HG02763 (cell line): ENCODE measurements at regions not wholly inside any gene's neighbourhood (a gene's known extent, or its start where the extent isn't known, plus 50 kb on each side); places are given as distances from the start of the nearest gene placed in this dataset.
"Not testable (repeated sequence)": the region's sequence is repeated elsewhere in the genome, so short reads cannot be mapped to it uniquely, and the experiment has no call there.

Source experiments
- ATAC-seq: cut with Tn5 transposase; IDR thresholded peaks from one replicate; pipeline ENCODE4 v1.9.1; 2021; ENCODE audit warnings: mild to moderate bottlenecking, moderate library complexity; ENCODE audit not compliant: unreplicated experiment

DNA sequence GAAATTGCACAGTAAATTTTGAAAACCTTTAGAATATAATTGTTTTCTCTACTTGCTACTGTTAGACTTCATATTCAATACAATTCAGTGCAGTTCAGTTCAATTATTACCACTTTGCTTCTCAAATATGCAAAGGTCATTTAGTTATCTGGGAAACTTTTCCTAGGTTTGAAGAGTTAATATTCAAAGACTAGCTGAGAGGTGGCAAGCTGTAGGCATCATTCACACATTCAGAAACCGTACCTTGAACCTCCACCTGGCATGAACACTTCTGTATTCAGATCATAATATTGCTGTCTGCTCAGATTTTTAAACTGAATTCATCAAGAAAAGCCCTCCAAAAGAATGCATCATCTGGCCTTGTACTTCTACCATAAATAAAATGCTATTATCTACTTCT lies 162.1 kb upstream of the PCSK5 start:
- no peak for ATAC-seq

DNA sequence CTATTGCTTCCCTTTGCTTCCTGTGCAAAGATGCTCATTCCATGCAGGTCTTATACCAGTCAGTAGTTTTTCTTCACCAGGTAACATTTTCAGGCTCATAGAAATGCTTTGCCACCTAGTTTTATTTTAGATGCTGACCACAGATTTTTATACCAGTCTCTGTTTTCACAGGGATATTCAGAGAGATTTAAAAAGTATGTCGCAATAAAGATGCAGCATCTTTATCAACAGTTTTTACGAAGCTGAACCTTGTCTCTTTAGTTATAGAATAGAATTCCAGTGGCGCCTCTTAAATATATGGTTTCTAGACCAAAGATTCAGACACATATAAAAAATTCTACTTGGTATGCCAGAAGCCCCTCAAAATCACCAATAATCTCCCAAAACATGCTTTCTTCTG lies 155.7 kb upstream of the PCSK5 start:
- no peak for ATAC-seq

DNA sequence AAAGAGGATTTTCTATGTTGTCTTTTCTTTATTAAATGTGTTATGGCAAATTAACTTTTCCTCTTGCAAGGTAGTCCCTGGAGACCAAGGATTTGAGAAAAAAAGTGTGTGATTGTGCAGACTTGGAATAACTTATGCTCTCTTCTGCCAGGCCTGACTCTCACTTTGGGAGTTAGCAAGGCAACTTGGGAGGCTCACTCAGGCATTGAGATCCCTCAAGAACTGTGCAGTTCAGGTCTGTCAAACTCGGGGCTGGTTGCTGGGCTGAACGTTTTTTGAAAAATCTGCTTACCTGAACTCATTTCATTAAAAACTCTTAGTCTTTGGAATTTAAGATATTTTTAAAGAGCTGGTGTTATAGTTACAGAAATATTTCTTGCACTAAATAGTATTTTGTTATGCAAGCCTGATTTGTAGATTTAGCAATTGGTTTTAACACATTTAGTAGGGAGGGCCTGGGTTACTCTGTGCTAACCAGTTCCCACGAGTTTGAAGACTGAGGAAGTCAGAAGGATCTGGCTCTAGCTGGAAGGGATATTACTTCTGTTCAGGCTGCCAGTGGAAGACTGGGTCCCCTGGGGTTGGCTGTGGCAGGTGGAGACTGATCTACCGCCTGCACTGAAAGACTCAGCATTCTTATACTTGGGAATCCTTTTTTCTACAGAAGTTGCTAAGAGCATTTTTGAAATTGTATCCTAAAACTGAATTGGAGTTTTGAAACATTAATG lies 150.4 kb upstream of the PCSK5 start:
- no peak for ATAC-seq

DNA sequence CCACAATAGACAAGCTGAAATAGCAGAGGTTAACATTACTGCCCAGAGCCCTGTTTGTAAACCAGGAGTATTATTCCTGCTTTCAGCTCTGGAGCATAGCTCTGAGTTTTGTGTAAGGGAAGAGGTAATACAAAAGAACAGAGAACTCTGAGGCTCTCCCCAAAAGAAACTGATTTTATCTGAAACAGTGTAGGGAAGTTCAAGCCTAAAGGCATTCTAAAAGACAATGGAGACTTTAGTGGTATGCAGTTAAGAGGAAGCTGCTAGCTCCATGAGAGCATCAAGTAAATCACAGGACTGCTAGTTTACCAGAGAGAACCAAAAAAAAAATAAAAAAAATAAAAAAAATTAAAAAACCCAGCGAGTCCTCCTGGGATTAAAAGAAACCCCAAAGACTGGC lies 146.6 kb upstream of the PCSK5 start:
- ATAC-seq, result no peak

DNA sequence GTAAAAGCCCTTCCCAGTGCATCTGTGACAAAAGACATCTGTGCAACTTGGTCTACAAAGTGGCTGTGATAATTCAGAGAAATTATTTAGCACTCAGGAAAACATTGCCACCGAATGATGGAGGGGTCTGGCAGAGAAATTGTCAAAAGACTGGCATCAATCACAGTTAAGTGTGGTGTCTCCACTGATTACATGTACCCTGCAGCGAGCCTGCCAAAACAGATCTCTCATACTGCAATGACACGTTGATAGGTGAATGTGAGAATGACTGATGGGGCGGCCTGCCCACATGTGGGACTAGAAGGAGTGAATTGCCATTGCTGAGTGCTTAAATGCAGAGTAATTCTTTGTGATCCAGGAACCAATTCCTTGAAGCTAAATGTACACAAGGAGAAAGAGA lies 136.4 kb upstream of the PCSK5 start:
- no peak for ATAC-seq

DNA sequence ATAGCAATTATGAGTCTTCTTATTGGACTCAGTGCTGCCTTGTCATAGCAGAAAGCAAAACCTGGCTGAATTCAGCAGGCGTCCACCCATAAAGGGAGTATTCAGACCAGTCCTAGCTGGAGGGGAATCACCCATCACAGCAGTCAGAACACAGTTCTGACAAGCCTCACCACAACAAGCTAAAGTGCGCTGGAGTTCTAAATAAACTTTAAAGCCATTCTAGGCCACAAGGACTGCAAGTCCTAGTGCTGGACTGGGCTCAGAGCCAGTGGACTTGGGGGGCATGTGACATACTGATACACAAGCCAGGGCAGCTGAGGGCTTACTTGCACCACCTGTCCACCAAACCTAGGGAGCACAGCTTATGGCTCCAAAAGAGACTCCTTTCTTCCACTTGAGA lies 115.3 kb upstream of the PCSK5 start:
- no peak for ATAC-seq

DNA sequence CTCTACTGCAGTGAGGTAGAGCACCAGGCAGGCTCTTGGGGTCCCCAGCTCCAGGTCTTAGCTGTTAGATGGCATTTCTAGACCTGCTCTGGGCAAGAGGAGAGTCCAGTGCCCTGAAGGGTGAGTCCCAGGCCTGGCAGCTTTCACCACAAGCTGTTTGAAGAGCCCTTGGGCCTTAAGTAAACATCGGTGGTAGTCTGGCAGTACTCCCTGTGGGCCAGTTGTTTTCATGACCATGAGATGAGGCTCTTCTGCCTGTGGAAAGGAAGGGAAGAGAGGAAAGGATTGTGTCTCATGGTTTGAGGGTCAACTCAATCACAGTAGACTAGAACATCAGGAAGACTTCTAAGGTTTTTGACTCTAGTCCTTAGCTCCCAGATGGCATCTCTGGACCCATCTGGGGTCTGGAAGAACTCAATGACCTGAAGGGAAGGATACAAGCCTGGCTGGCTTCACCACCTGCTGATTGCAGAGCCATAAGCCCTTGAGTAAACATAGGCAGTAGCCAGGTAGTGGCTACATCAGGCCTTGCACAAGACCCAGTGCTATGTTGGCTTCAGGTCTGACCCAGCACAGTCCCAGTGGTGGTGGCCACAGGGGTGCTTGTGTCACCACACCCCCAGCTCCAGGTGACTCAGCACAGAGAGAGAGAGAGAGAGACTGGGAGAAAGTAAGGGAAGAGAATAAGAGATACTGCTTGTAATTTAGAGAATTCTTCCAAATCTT lies 114.3 kb upstream of the PCSK5 start:
- no peak for ATAC-seq

DNA sequence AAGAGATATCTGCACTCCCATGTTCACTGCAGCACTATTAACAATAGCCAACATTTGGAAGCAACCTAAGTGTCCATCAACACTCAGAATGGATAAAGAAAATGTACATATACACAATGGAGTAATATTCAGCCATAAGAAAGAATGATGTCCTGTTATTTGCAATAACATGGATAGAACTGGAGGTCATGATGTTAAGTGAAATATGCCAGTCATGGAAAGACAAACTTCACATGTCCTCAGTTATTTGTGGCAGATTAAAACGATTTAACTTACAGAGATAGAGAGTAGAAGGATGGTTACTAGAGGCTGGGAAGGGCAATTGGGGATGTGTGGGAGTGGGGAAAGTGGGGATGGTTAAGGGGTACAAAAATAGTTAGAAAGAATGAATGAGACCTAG lies 110.3 kb upstream of the PCSK5 start:
- ATAC-seq, result no peak

DNA sequence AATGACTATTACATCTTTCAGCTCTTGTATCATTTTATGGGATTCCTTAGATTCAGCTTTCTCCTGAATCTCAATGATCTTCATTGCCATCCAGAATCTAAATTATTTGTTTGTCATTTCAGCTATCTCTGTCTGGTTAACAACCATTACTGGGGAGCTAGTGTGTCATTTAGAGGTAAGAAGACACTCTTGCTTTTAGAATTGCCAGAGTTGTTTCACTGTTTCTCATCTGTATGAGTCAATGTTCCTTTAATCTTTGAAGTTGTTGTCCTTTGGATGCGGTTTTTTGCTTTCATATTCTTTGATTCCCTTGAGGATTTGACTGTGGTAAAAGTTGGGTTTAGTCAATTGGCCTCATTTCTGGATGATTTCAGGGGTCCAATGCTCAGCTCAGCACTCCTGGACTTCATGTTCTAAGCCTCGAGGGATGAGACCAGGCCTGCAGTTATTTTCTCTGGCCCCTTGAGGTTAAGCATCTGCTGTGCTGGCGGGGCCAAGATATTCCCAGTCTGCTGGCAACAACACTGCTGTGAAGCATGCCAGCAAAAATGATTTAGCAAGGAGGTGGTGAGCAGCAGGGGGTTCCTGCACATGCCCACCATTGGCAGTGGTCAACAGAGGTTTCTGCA lies 102.4 kb upstream of the PCSK5 start:
- no peak for ATAC-seq

DNA sequence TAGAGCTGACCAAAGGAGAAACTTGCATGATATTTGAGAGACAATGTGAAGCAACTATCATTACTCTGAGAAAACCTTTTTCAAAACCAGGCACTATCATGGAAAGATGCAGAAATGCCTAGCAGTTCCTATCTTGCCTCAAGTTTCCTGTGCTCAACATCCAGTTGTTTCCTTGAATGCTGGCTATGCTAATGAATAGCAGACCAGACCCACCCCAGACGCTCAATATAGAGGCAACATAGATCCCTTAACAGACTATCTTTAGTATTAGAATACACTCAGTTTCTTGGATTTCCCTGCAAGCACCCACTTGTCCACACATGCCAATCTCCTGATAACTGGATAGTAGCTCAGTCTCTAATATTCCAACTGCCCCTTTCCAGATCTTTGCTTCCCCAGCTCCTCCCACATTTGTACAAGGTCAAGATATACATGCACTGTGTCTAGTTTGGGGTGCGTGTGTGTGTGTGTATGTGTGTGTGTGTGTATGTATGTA lies 93.3 kb upstream of the PCSK5 start:
- ATAC-seq, result no peak

DNA sequence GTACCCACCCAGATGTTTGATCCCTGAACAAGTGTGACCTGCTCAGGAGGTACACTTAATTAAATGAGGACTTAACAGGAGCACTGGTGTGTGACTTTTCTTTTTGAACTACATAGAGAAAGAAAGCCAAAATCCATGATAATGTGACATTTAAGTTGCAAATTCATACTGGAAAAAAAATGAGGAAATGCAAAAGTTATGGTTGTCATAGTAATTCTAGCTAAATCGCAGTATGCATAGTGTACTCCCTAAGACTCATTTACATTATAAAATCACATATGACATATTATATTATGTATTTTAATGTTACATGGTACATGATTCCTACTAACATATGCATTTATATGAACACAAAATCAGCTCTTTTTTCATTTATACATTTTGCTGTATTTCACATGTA lies 92.0 kb upstream of the PCSK5 start:
- ATAC-seq, result no peak

DNA sequence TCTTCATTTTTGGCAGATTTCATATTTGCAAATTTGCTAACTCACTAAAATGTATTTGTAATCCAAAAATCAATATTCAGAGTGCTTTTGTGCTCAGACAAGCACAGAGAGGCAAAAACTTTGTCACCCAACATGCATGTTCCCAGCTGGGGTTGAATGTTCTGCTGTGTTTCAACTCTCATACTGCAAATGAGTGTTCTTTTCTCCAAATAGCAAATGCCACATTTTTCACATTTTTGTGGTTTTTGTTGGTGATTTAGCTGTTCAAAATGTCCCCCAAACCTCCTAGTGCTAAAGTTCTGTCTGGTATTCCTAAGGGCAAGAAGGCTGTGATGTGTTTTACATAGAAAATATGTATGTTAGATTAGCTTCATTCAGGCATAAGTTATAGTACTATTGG lies 87.3 kb upstream of the PCSK5 start:
- no peak for ATAC-seq

DNA sequence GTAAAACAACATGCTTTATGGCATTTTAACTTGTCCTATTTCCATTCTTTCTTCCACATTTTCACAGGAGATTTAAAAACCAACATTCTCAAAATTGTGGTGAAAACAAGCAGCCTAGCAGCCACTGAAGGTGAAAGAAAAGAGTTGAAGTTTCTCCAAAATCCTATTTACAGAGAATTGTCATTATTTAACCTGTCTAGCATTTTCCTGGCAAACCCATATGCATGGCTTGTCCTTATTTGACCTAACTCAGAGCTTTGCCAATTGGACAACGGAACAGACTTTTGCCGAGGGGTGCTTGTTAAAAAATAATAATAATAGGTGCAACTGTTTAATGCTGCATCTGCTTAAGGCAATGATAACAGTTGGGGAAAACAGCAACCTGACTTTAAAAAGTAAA lies 80.4 kb upstream of the PCSK5 start:
- no peak for ATAC-seq

DNA sequence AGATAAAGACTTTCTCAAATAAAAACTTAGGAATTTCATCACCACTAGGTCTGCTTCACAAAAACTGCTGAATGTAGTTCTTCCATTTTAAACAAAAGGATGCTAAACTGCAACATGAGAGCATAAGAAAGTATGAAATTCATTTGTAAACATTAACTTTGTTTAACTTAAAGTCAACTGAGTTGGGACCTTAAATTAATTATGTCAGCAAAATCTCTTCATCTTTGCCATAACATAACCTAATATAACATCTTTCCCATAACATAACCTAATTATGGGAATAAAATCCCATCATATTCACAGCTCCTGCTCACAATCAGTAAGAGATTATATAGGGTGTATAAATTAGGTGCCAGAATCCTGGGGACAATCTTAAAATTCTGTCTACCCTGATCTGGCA lies 78.8 kb upstream of the PCSK5 start:
- ATAC-seq, result no peak

DNA sequence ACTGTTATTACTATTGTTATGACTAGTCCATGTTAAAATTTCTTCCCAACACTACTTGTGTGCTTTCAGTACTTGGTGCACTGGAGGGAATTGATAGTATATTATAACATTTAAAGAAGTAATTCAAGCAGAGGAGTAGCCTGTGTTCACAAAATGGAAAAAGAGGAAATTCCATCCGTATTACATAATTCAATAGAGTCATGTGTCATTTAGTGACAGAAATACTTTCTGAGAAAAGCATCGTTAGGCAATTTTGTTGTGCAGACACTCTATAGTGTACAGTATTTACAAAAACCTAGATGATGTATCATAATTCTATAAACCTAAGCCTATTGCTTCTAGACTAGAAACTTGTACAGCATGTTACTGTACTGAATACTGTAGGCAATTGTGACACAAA lies 78.3 kb upstream of the PCSK5 start:
- ATAC-seq, result no peak

DNA sequence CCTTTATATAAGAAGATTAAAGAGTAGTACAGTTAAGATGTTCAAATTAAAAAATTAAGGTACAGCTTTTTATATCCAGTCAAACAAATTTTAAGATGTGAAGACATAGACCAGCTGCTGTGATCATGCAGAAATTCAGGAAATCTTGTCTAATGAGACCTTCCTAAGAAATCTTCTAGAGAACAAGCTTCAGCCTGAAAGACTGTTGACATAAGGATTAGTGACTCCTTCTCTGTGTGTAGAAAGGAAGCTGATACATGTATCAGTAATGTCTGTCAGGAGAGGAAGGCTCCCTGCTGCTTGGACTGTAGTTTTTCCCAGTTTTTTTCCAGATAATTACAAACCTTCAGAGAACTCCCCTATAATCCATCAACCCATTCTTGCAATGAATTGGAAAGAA lies 75.8 kb upstream of the PCSK5 start:
- no peak for ATAC-seq

DNA sequence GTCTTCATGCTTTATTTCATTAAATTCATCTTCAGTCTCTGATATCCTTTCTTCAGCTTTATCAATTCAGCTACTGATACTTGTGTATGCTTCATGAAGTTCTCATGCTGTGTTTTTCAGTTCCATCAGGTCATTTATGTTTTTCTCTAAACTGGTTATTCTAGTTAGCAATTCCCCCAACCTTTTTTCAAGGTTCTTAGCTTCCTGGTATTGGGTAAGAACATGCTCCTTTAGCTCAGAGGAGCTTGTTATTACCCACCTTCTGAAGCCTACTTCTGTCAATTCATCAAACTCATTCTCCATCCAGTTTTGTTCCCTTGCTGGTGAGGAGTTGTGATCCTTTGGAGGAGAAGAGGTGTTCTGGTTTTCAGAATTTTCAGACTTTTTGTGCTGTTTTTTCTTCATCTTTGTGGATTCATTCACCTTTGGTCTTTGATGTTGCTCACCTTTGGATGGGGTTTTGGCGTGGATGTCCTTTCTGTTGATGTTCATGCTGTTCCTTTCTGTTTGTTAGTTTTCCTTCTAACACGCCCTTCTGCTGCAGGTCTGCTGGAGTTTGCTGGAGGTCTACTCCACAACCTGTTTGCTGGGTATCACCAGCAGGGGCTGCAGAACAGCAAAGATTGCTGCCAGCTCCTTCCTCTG lies 69.9 kb upstream of the PCSK5 start:
- not testable (repeated sequence) for ATAC-seq

DNA sequence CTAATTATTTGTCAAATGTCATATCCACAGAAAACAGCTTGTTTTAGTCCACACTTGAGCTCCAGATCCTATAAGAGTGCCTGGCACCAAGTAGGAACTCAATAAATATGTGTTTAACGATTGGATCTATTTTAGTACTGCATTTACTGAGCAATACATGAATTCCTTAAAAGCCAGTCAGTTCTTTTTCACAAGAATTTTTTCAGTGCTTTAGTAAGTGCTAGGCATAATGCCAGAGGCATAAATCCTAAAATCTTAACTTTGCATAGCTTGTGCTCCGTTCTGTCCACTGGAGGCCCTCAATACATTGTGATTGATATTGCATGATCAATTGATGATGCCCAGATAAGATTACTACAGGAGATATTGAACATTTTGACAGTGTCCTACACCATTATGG lies 67.3 kb upstream of the PCSK5 start:
- ATAC-seq, result no peak

DNA sequence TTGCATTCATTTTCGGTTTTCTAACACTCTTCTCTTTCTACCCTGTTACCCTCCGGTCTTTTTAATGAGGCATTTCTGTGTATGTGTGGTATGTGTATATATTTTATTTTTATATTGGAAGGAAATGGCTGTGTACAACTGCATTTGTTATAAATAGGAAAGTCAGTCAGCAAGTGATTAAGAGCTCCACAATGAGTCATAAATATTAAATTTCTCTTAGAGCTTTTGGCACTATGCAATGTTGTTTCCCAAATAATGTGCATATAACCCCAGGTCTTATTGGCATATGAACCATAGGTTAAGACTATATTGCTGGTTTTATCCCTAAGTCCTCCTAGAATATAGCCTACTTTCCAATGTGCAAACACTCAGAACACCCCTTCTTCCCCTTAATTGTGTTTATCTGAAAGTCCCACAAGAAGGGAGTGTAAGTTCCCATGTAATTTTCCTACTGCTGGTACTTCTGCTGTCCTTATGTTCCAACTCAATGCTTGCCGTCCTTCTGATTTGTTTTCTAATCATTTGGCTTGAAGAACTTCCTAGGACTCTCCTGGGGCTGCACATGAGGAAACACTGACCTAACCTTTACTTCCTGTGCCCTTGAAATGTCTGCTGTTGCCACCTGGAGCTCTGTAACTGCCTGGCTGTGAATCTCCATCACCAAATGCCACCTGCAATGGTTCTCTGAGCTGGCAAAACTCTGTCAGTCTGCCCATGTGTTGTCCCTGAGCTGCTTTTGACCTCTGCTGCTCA lies 65.5 kb upstream of the PCSK5 start:
- no peak for ATAC-seq

DNA sequence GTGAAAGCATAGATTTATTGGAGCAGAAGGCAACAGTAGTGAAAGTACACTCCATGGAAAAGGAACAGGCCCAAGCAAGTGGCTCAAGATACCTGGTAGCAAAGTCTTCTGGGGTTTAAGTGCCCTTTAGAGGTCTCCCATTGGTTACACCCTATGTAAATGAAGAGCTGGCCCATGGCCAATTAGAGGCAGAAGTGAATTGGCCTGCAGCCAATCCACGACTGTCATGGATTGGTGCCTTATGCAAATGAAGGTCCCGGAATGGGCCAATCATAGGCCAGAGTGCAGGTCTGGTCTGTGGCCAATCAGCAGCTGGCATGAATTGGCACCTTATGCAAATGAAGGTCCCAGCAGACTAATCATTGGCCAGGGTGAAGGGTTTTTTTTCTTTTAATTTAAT lies 64.2 kb upstream of the PCSK5 start:
- ATAC-seq, result no peak

DNA sequence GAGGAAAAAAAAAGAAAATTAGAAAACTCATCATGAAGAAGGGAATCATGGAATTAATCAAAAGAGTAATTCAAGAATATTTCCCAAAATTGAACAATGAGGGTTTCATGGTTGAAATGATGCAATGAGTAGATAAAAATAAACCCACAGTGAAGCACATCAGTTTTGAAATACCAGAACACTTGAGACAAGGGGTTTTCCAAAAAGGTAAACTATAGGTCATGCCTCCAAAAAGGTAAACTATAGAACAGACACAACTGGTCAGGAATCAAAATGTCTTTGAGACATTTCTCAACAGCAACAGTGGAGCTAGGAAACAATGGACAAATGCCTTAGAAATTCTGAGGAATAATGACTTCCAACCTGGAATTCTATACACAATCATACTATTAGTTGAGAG lies 60.2 kb upstream of the PCSK5 start:
- no peak for ATAC-seq
